ENCODE measurements at regions not wholly inside any gene's neighbourhood (a gene's known extent, or its start where the extent isn't known, plus 50 kb on each side); places are given as distances from the start of the nearest gene placed in this dataset.

DNA sequence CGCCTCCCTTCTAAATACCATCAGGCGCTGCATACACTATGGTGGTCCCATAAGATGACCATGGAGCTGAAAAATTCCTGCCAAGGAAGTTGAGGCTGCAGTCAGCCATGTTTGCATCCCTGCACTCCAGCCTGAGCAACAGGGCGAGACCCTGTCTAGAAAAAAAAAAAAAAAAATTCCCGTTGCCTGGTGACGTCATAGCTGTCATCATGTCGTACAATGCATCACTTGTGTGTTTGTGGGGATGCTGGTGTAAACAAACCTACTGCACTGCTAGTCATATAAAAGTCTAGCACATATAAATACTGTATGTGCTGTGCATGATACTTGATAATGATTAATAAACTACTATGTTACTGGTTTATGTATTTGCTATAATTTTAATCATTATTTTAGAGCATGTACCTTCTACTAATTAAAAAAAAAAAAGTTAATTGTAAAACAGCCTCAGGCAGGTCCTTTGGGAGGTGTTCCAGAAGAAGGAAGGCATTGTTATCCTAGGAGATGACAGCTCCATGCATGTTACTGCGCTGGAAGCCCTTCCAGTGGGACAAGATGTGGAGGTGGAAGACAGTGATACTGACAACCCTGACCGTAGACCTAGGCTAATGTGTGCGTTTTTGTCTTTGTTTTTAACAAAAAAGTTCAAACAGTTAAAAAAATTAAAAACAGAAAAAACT, 132.6 kb downstream of the BANF2 start:
- TF ChIP-seq POLR2A (IDR thresholded peaks at IDR 0.05): no peak
- TF ChIP-seq, protein P1, sequence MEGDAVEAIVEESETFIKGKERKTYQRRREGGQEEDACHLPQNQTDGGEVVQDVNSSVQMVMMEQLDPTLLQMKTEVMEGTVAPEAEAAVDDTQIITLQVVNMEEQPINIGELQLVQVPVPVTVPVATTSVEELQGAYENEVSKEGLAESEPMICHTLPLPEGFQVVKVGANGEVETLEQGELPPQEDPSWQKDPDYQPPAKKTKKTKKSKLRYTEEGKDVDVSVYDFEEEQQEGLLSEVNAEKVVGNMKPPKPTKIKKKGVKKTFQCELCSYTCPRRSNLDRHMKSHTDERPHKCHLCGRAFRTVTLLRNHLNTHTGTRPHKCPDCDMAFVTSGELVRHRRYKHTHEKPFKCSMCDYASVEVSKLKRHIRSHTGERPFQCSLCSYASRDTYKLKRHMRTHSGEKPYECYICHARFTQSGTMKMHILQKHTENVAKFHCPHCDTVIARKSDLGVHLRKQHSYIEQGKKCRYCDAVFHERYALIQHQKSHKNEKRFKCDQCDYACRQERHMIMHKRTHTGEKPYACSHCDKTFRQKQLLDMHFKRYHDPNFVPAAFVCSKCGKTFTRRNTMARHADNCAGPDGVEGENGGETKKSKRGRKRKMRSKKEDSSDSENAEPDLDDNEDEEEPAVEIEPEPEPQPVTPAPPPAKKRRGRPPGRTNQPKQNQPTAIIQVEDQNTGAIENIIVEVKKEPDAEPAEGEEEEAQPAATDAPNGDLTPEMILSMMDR (IDR thresholded peaks at IDR 0.05): no peak
